ENCODE measurements at regions not wholly inside any gene's neighbourhood (a gene's known extent, or its start where the extent isn't known, plus 50 kb on each side); places are given as distances from the start of the nearest gene placed in this dataset.

GRCh38 chr9:26750162-26750561 lies 142.4 kb downstream of the CAAP1 start:
- Histone ChIP-seq H3K36me3 (ENCODE audit: control insufficient read depth, insufficient read depth, low read length) (no peaks in the 10 kb centered on the region), H3K4me3 (ENCODE audit: low read length) (no peak overlapping the region), H3K27ac (ENCODE audit: low read length) (no peak overlapping the region), H3K9me3 (ENCODE audit: control insufficient read depth, insufficient read depth, low read length) (no peaks in the 10 kb centered on the region), H3K4me1 (ENCODE audit: control insufficient read depth, insufficient read depth, low read length) (no peaks in the 10 kb centered on the region), H3K27me3 (ENCODE audit: control insufficient read depth, insufficient read depth, low read length) (no peaks in the 10 kb centered on the region)
- no peaks in the 10 kb centered on the region for H3K4me1 Mint-ChIP-seq
- DNase-seq (no peak), ATAC-seq (no peak)
- WGBS (ENCODE audit: insufficient coverage): 93% methylated on average over 3 of the region's 4 CpGs
- no peak for TF ChIP-seq CTCF (IDR thresholded peaks at IDR 0.05)
- intact Hi-C loops (cut with micrococcal nuclease): no loop called here
- H3K27ac Mint-ChIP-seq: no peak overlapping the region
- H3K9me3 Mint-ChIP-seq: peaks cover 0 to 2% of the 10 kb centered on the region in 2 donors
- H3K27me3 Mint-ChIP-seq (ENCODE audit: low read depth in 2 of 2): no peaks in the 10 kb centered on the region
- H3K4me3 Mint-ChIP-seq: no peak overlapping the region
- no peaks in the 10 kb centered on the region for H3K36me3 Mint-ChIP-seq

- 83% methylated on average over 4 of the region's 4 CpGs for WGBS (ENCODE audit: insufficient coverage)
- H3K27ac ChIP-seq (ENCODE audit: low read length): no peak overlapping the region
These were observed 144.0 kb downstream of the CAAP1 start for GRCh38 chr9:26748449-26749058.

GRCh38 chr9:26747611-26748010 lies 145.0 kb downstream of the CAAP1 start:
- Histone ChIP-seq H3K9me3 (ENCODE audit: control insufficient read depth, insufficient read depth, low read length) (no peaks in the 10 kb centered on the region), H3K27me3 (ENCODE audit: control insufficient read depth, insufficient read depth, low read length) (no peaks in the 10 kb centered on the region), H3K4me3 (ENCODE audit: low read length) (no peak overlapping the region), H3K4me1 (ENCODE audit: control insufficient read depth, insufficient read depth, low read length) (no peaks in the 10 kb centered on the region), H3K36me3 (ENCODE audit: control insufficient read depth, insufficient read depth, low read length) (no peaks in the 10 kb centered on the region), H3K27ac (ENCODE audit: low read length) (no peak overlapping the region)
- DNase-seq: no peak
- no peak overlapping the region for H3K4me3 Mint-ChIP-seq
- WGBS (ENCODE audit: insufficient coverage): 76% methylated on average over 2 of the region's 4 CpGs
- no peak for ATAC-seq
- intact Hi-C loops (cut with micrococcal nuclease): no loop called here
- H3K9me3 Mint-ChIP-seq: peaks cover 0 to 2% of the 10 kb centered on the region in 2 donors
- H3K4me1 Mint-ChIP-seq: no peaks in the 10 kb centered on the region
- no peaks in the 10 kb centered on the region for H3K36me3 Mint-ChIP-seq
- TF ChIP-seq CTCF (IDR thresholded peaks at IDR 0.05): no peak
- no peak overlapping the region for H3K27ac Mint-ChIP-seq
- no peaks in the 10 kb centered on the region for H3K27me3 Mint-ChIP-seq (ENCODE audit: low read depth in 2 of 2)

More at GRCh38 chr9:26748449-26749058, 144.0 kb downstream of the CAAP1 start:
- TF ChIP-seq CTCF (IDR thresholded peaks at IDR 0.05): no peak
- H3K9me3 Mint-ChIP-seq: peaks cover 0 to 2% of the 10 kb centered on the region in 2 donors
- H3K27ac Mint-ChIP-seq: no peak overlapping the region
- Histone ChIP-seq H3K27me3 (ENCODE audit: control insufficient read depth, insufficient read depth, low read length) (no peaks in the 10 kb centered on the region), H3K4me3 (ENCODE audit: low read length) (no peak overlapping the region), H3K36me3 (ENCODE audit: control insufficient read depth, insufficient read depth, low read length) (no peaks in the 10 kb centered on the region), H3K9me3 (ENCODE audit: control insufficient read depth, insufficient read depth, low read length) (no peaks in the 10 kb centered on the region), H3K4me1 (ENCODE audit: control insufficient read depth, insufficient read depth, low read length) (no peaks in the 10 kb centered on the region)
- intact Hi-C loops (cut with micrococcal nuclease): no loop called here
- no peaks in the 10 kb centered on the region for H3K27me3 Mint-ChIP-seq (ENCODE audit: low read depth in 2 of 2)
- H3K4me1 Mint-ChIP-seq: no peaks in the 10 kb centered on the region
- H3K36me3 Mint-ChIP-seq: no peaks in the 10 kb centered on the region
- H3K4me3 Mint-ChIP-seq: no peak overlapping the region
- DNase-seq (no peak), ATAC-seq (no peak)

All from natural killer cell (primary cell).